Adrenal gland (tissue), 5 donors: ENCODE measurements at regions not wholly inside any gene's neighbourhood (a gene's known extent, or its start where the extent isn't known, plus 50 kb on each side); places are given as distances from the start of the nearest gene placed in this dataset.

Experiments used
- POLR2A ChIP-seq, 2 donors: fragments of 450-650 bp; IDR thresholded peaks; one replicate each; pipeline ENCODE4 v1.6.1; 2017; ENCODE audit warnings: antibody characterized with exemption in 2 of 2, mild to moderate bottlenecking in 2 of 2, moderate library complexity in 1 of 2
- TF ChIP-seq, protein P1 (sequence below), 6 experiments: fragments of 450-650 bp in 4 of 6; fragments of 200-600 bp in 2 of 6; sonication (generic) in 1 of 6; IDR thresholded peaks; 1 replicate in 5 of 6; 2 replicates in 1 of 6; pipeline versions ENCODE4 v1.5.1 to v1.8.0; 2016 to 2021; ENCODE audit warnings: antibody characterized with exemption in 6 of 6, mild to moderate bottlenecking in 2 of 6, moderate library complexity in 1 of 6
- donor health status: DM: no; HTN: no; CAD: no.

DNA sequence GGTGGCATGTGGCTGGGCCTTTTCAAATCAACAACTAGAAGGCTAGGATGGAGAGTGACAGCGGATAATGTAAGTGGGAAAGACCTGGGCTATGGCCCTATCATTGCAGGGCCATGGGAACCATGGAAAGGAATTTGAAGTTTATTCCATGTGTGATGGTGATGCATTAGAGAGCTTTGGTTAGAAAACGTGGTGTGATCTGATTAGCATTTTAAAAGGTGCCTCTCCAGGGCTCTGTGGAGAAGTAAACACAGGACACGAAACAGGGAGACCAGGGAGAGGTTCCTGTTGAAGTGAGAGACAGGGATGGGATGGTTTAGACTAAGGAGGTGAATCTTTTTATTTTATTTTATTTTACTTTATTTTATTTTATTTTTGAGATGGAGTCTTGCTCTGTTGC is 749.5 kb downstream of the GATA3 start:
- TF ChIP-seq, protein P1, sequence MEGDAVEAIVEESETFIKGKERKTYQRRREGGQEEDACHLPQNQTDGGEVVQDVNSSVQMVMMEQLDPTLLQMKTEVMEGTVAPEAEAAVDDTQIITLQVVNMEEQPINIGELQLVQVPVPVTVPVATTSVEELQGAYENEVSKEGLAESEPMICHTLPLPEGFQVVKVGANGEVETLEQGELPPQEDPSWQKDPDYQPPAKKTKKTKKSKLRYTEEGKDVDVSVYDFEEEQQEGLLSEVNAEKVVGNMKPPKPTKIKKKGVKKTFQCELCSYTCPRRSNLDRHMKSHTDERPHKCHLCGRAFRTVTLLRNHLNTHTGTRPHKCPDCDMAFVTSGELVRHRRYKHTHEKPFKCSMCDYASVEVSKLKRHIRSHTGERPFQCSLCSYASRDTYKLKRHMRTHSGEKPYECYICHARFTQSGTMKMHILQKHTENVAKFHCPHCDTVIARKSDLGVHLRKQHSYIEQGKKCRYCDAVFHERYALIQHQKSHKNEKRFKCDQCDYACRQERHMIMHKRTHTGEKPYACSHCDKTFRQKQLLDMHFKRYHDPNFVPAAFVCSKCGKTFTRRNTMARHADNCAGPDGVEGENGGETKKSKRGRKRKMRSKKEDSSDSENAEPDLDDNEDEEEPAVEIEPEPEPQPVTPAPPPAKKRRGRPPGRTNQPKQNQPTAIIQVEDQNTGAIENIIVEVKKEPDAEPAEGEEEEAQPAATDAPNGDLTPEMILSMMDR (IDR thresholded peaks at IDR 0.05): no peak
- no peak for TF ChIP-seq POLR2A (IDR thresholded peaks at IDR 0.05)
